ENCODE measurements at regions not wholly inside any gene's neighbourhood (a gene's known extent, or its start where the extent isn't known, plus 50 kb on each side); places are given as distances from the start of the nearest gene placed in this dataset.

GRCh38 chr20:11432407-11432806, 485.3 kb upstream of the BTBD3 start (continued):
- TF ChIP-seq USF2 (IDR thresholded peaks at IDR 0.05; ENCODE audit: low read length) = no peak
- no peak for TF ChIP-seq CTCF (IDR thresholded peaks at IDR 0.05; ENCODE audit: control extremely low read depth in 1 of 3, insufficient read depth in 1 of 3, low read depth in 1 of 3, low read length in 3 of 3)
- TF ChIP-seq CBX5 (IDR thresholded peaks at IDR 0.05; ENCODE audit: low read depth, low read length) = no peak

Measured in H1 (cell line).